H1 (cell line): ENCODE measurements at regions not wholly inside any gene's neighbourhood (a gene's known extent, or its start where the extent isn't known, plus 50 kb on each side); places are given as distances from the start of the nearest gene placed in this dataset.
A peak's percentile ranks its signal among the peaks of the same experiment; 100 is the strongest.

ENCODE experiments used
- CTCF ChIA-PET: fragments of 300-600 bp; sonication (Branson Sonifier 250); formaldehyde crosslinking; loops from one replicate; lab custom pipeline; 2021; ENCODE audit not compliant: partially characterized antibody; lab: Charles Lee
- POLR2A ChIA-PET: fragments of 300-600 bp; sonication (Branson Sonifier 250); formaldehyde crosslinking; loops from one replicate; lab custom pipeline; 2021; ENCODE audit warnings: inconsistent platforms; ENCODE audit not compliant: partially characterized antibody; lab: Charles Lee
- DNase-seq, 2 experiments: peaks; one replicate each; pipeline versions ENCODE4 v3.0.0 to v3.0.0-alpha.2; 2010 to 2022; ENCODE audit warnings: low spot score in 2 of 2, low read depth in 1 of 2, mixed read lengths in 1 of 2
- FAIRE-seq: peaks from 2 replicates; lab custom pipeline; 2011; peaks lifted over from hg19 to GRCh38; lab: Jason Lieb, UNC
- H2AFZ ChIP-seq: 2 replicates; pipeline ENCODE4 v1.8.1; 2012; ENCODE audit warnings: low read length, inconsistent platforms
- H2AK5ac ChIP-seq: 2 replicates; pipeline ENCODE4 v1.6.1; 2013; ENCODE audit warnings: low read depth, low read length
- H2BK120ac ChIP-seq: replicated peaks from 2 replicates; pipeline ENCODE3; 2013; ENCODE audit warnings: low read depth, low read length, inconsistent platforms
- H2BK12ac ChIP-seq: 2 replicates; pipeline ENCODE4 v1.6.1; 2013; ENCODE audit warnings: low read depth, low read length
- H2BK15ac ChIP-seq: 2 replicates; pipeline ENCODE4 v1.6.1; 2013; ENCODE audit warnings: low read length
- H2BK20ac ChIP-seq: 2 replicates; pipeline ENCODE4 v1.6.1; 2013; ENCODE audit warnings: low read length
- H2BK5ac ChIP-seq: 2 replicates; pipeline ENCODE4 v1.6.1; 2013; ENCODE audit warnings: low read depth, low read length
- H3K14ac ChIP-seq: 2 replicates; pipeline ENCODE4 v1.6.1; 2013; ENCODE audit warnings: inconsistent platforms; ENCODE audit not compliant: insufficient read length
- H3K18ac ChIP-seq: 2 replicates; pipeline ENCODE4 v1.6.1; 2013; ENCODE audit warnings: low read length; ENCODE audit errors: extremely low read depth
- H3K23ac ChIP-seq: 2 replicates; pipeline ENCODE4 v1.6.1; 2013; ENCODE audit warnings: inconsistent platforms; ENCODE audit not compliant: insufficient read length
- H3K23me2 ChIP-seq: 2 replicates; pipeline ENCODE4 v1.6.1; 2013; ENCODE audit warnings: low read depth, low read length
- H3K27ac ChIP-seq: 2 replicates; pipeline ENCODE4 v1.6.1; 2011; ENCODE audit warnings: low read depth, low read length, inconsistent platforms
- H3K27me3 ChIP-seq, 4 experiments: replicated peaks in 1 of 4; 1 replicate in 1 of 4; 2 replicates in 3 of 4; pipeline versions ENCODE4 v1.6.1 to v1.8.1; 2011 to 2013; ENCODE audit warnings: low read length in 3 of 4, mild to moderate bottlenecking in 3 of 4, inconsistent platforms in 2 of 4, mixed read lengths in 2 of 4, moderate library complexity in 1 of 4; ENCODE audit not compliant: control insufficient read depth in 3 of 4, insufficient read depth in 3 of 4; ENCODE audit errors: extremely low read depth in 1 of 4
- H3K36me3 ChIP-seq, 4 experiments: 2 replicates each; pipeline versions ENCODE4 v1.6.1 to v1.8.1; 2011 to 2013; ENCODE audit warnings: mild to moderate bottlenecking in 4 of 4, low read length in 3 of 4, moderate library complexity in 2 of 4, control low read depth in 1 of 4, inconsistent platforms in 1 of 4; ENCODE audit not compliant: insufficient read depth in 4 of 4, control insufficient read depth in 2 of 4
- H3K4ac ChIP-seq: replicated peaks from 2 replicates; pipeline ENCODE3; 2013; ENCODE audit warnings: low read length, low read depth, mixed read lengths, inconsistent platforms; ENCODE audit not compliant: insufficient read length
- H3K4me1 ChIP-seq, 4 experiments: replicated peaks in 1 of 4; 1 replicate in 1 of 4; 2 replicates in 3 of 4; pipeline versions ENCODE4 v1.6.1 to v1.8.1; 2011 to 2013; ENCODE audit warnings: low read length in 3 of 4, inconsistent platforms in 2 of 4, mixed read lengths in 1 of 4; ENCODE audit not compliant: insufficient read depth in 4 of 4, control insufficient read depth in 3 of 4
- H3K4me2 ChIP-seq, 2 experiments: 2 replicates each; pipeline versions ENCODE4 v1.6.1 to v1.8.1; 2011 to 2013; ENCODE audit warnings: low read depth in 2 of 2, low read length in 2 of 2, control low read depth in 1 of 2, inconsistent platforms in 1 of 2, mild to moderate bottlenecking in 1 of 2; ENCODE audit not compliant: insufficient read depth in 1 of 2
- H3K4me3 ChIP-seq, 4 experiments: fragments of 200-600, 300-600 bp in 1 of 4; sonication (generic), shearing (Covaris generic), sonication (Bioruptor Twin) in 1 of 4; 2 replicates each; pipeline versions ENCODE4 v1.5.1 to v1.8.1; 2011 to 2016; ENCODE audit warnings: low read length in 4 of 4, low read depth in 3 of 4, control low read depth in 2 of 4, inconsistent platforms in 2 of 4, mild to moderate bottlenecking in 2 of 4, mixed read lengths in 1 of 4, moderate library complexity in 1 of 4; ENCODE audit not compliant: insufficient read depth in 2 of 4; ENCODE audit errors: extremely low read depth in 1 of 4
- H3K56ac ChIP-seq: replicated peaks from 2 replicates; pipeline ENCODE3; 2013; ENCODE audit warnings: low read depth, mild to moderate bottlenecking, mixed read lengths, low read length, inconsistent platforms; ENCODE audit not compliant: insufficient read length
- H3K79me1 ChIP-seq: 2 replicates; pipeline ENCODE4 v1.6.1; 2013; ENCODE audit warnings: low read depth, low read length, control low read depth
- H3K79me2 ChIP-seq, 2 experiments: 2 replicates each; pipeline versions ENCODE4 v1.6.1 to v1.8.1; 2012 to 2013; ENCODE audit warnings: low read length in 2 of 2, mild to moderate bottlenecking in 2 of 2, inconsistent platforms in 1 of 2; ENCODE audit not compliant: insufficient read depth in 2 of 2, control insufficient read depth in 1 of 2
- H3K9ac ChIP-seq, 4 experiments: replicated peaks in 1 of 4; 1 replicate in 1 of 4; 2 replicates in 3 of 4; pipeline versions ENCODE4 v1.6.1 to v1.8.1; 2011 to 2013; ENCODE audit warnings: low read depth in 3 of 4, low read length in 3 of 4, control low read depth in 2 of 4, mild to moderate bottlenecking in 2 of 4, moderate library complexity in 2 of 4, inconsistent platforms in 1 of 4; ENCODE audit errors: extremely low read depth in 1 of 4
- H3K9me3 ChIP-seq, 2 experiments: 2 replicates each; pipeline versions ENCODE4 v1.6.1 to v1.8.1; 2012 to 2013; ENCODE audit warnings: mild to moderate bottlenecking in 2 of 2, moderate library complexity in 2 of 2, control low read depth in 1 of 2, inconsistent platforms in 1 of 2, low read depth in 1 of 2, low read length in 1 of 2, mixed read lengths in 1 of 2; ENCODE audit not compliant: insufficient read depth in 2 of 2
- H4K20me1 ChIP-seq, 2 experiments: replicated peaks in 1 of 2; 2 replicates each; pipeline versions ENCODE3 to v1.8.1; 2011 to 2013; ENCODE audit warnings: inconsistent platforms in 2 of 2, low read length in 2 of 2, mild to moderate bottlenecking in 1 of 2; ENCODE audit not compliant: insufficient read depth in 2 of 2, control insufficient read depth in 1 of 2
- H4K5ac ChIP-seq: 2 replicates; pipeline ENCODE4 v1.6.1; 2013; ENCODE audit warnings: low read length, low read depth, mixed read lengths, inconsistent platforms; ENCODE audit not compliant: insufficient read length
- H4K8ac ChIP-seq: 2 replicates; pipeline ENCODE4 v1.8.0; 2013; ENCODE audit warnings: mild to moderate bottlenecking, moderate library complexity, low read length, inconsistent platforms; ENCODE audit not compliant: insufficient read depth; ENCODE audit errors: extremely low read depth
- H4K91ac ChIP-seq: replicated peaks from 2 replicates; pipeline ENCODE3; 2013; ENCODE audit warnings: low read length, mixed read lengths, inconsistent platforms; ENCODE audit not compliant: insufficient read length
- ATF2 ChIP-seq: IDR thresholded peaks from 2 replicates; pipeline ENCODE4 v1.6.1; 2012; ENCODE audit warnings: low read length, inconsistent platforms
- GTF2F1 ChIP-seq: IDR thresholded peaks from 2 replicates; pipeline ENCODE4 v1.6.1; 2012; ENCODE audit warnings: low read depth, low read length, improper control_type of control experiment, borderline replicate concordance
- HDAC6 ChIP-seq: IDR thresholded peaks from one replicate; pipeline ENCODE4 v1.7.1; 2012; ENCODE audit warnings: low read depth, mild to moderate bottlenecking, inconsistent platforms, low read length, moderate library complexity
- MAFK ChIP-seq: IDR thresholded peaks from 2 replicates; pipeline ENCODE4 v1.6.1; 2012; ENCODE audit warnings: low read depth, mild to moderate bottlenecking, improper control_type of control experiment, low read length
- RXRA ChIP-seq: IDR thresholded peaks from 2 replicates; pipeline ENCODE4 v1.6.1; 2011; ENCODE audit warnings: low read depth, mild to moderate bottlenecking, low read length, moderate library complexity; ENCODE audit not compliant: insufficient read depth
- SP1 ChIP-seq: IDR thresholded peaks from 2 replicates; pipeline ENCODE4 v1.6.1; 2011; ENCODE audit warnings: low read depth, low read length
- WGBS, 2 experiments: shearing (Covaris generic) in 1 of 2; methylation state at CpG; one replicate each; pipeline versions ENCODE4 v1.1.6 to v1.1.7; 2013 to 2015; ENCODE audit warnings: low lambda C conversion rate in 2 of 2, mixed read lengths in 2 of 2, inconsistent platforms in 1 of 2, low coverage in 1 of 2, missing lambda C conversion rate in 1 of 2; ENCODE audit not compliant: insufficient replicate concordance in 2 of 2, insufficient coverage in 1 of 2, insufficient read length in 1 of 2; ENCODE audit errors: extremely low coverage in 1 of 2, missing lambda C conversion rate in 1 of 2; 5-methylcytosine and 5-hydroxymethylcytosine counted together

GRCh38 chr15:69909719-69910444 is 187.8 kb downstream of the TLE3 start:
- H4K20me1 ChIP-seq: no peaks in the 10 kb centered on the region
- H3K79me2 ChIP-seq: no peaks in the 10 kb centered on the region
- POLR2A ChIA-PET: no interaction called here
- no peaks in the 10 kb centered on the region for H3K9me3 ChIP-seq
- peaks cover 0 to 7% (median 4%) of the 10 kb centered on the region in 4 experiments; a peak in 3 of 7 replicates for H3K27me3 ChIP-seq
- H4K8ac ChIP-seq: no peak overlapping the region
- no peak overlapping the region for H3K14ac ChIP-seq
- H3K23me2 ChIP-seq: no peaks in the 10 kb centered on the region
- H3K27ac ChIP-seq: no peak overlapping the region
- no peaks in the 10 kb centered on the region for H3K36me3 ChIP-seq
- no peaks in the 10 kb centered on the region for H3K79me1 ChIP-seq
- H2AK5ac ChIP-seq: no peak overlapping the region
- H2BK5ac ChIP-seq: no peak overlapping the region
- H3K4me3 ChIP-seq: no peak overlapping the region
- H2BK15ac ChIP-seq: no peak overlapping the region
- H2BK120ac ChIP-seq: no peak overlapping the region
- no peak overlapping the region for H3K9ac ChIP-seq
- no peak overlapping the region for H4K91ac ChIP-seq
- peak overlapping the region in 1 of 2 experiments; percentile 47; a peak in 3 of 4 replicates for H3K4me2 ChIP-seq
- CTCF ChIA-PET: interaction anchor here (1.4 to 1.8 kb wide), 2 partner anchors 12 to 105 kb away, joined by 4 to 5 read pairs; no protein-coding TSS in a partner anchor
- no peak overlapping the region for H3K4ac ChIP-seq
- peaks cover 2 to 14% (median 6%) of the 10 kb centered on the region in 4 experiments; a peak in 6 of 7 replicates for H3K4me1 ChIP-seq
- H3K23ac ChIP-seq: no peak overlapping the region
- no peak overlapping the region for H2AFZ ChIP-seq
- WGBS, 2 experiments: 89% methylated on average over 7 of the region's 7 CpGs; no CpG with 5 or more reads in 1 of the 2 experiments
- H2BK20ac ChIP-seq: no peak overlapping the region
- no peak overlapping the region for H4K5ac ChIP-seq
- no peak overlapping the region for H3K18ac ChIP-seq
- no peak for FAIRE-seq
- no peak overlapping the region for H2BK12ac ChIP-seq
- DNase-seq: no peak
- H3K56ac ChIP-seq: no peak overlapping the region
- TF ChIP-seq SP1: no peak
- TF ChIP-seq GTF2F1: no peak
- TF ChIP-seq ATF2: no peak
- TF ChIP-seq HDAC6: no peak
- no peak for TF ChIP-seq RXRA
- no peak for TF ChIP-seq MAFK
